NCI-H2107 treated with DMSO at 0.1 percent for 48 hours (cell line): ENCODE measurements at regions not wholly inside any gene's neighbourhood (a gene's known extent, or its start where the extent isn't known, plus 50 kb on each side); places are given as distances from the start of the nearest gene placed in this dataset.
"Not testable (repeated sequence)": the region's sequence is repeated elsewhere in the genome, so short reads cannot be mapped to it uniquely, and the experiment has no call there.

Experiments used
- DNase-seq: peaks from one replicate; lab custom pipeline; 2025; ENCODE audit not compliant: unreplicated experiment; lab: John Stamatoyannopoulos, UW

- DNase-seq: no peak
These were observed 828.1 kb downstream of the MCTP2 start for GRCh38 chr15:95059346-95059905.

GRCh38 chr15:95068701-95069521 is 837.5 kb downstream of the MCTP2 start:
- no peak for DNase-seq

- DNase-seq: no peak
These were observed 844.7 kb downstream of the MCTP2 start for GRCh38 chr15:95075792-95076677.

- no peak for DNase-seq
These were observed 845.3 kb downstream of the MCTP2 start for GRCh38 chr15:95076678-95076990.

- DNase-seq: no peak
These were observed 846.6 kb downstream of the MCTP2 start for GRCh38 chr15:95078003-95078402.

GRCh38 chr15:95080228-95080627 is 848.9 kb downstream of the MCTP2 start:
- not testable (repeated sequence) for DNase-seq

GRCh38 chr15:95085056-95085455 is 853.7 kb downstream of the MCTP2 start:
- no peak for DNase-seq

- no peak for DNase-seq
These were observed 855.3 kb downstream of the MCTP2 start for GRCh38 chr15:95086531-95087252.

- no peak for DNase-seq
These were observed 855.9 kb downstream of the MCTP2 start for GRCh38 chr15:95087253-95087609.

- DNase-seq: no peak
These were observed 860.1 kb downstream of the MCTP2 start for GRCh38 chr15:95091444-95091843.

GRCh38 chr15:95095250-95095649 is 863.9 kb downstream of the MCTP2 start:
- DNase-seq: no peak

- no peak for DNase-seq
These were observed 865.3 kb downstream of the MCTP2 start for GRCh38 chr15:95096651-95097050.

- DNase-seq: no peak
These were observed 866.0 kb downstream of the MCTP2 start for GRCh38 chr15:95097361-95097760.

GRCh38 chr15:95105229-95105628 is 873.9 kb downstream of the MCTP2 start:
- no peak for DNase-seq

GRCh38 chr15:95106801-95107200 is 875.4 kb downstream of the MCTP2 start:
- DNase-seq: no peak

- no peak for DNase-seq
These were observed 877.3 kb downstream of the MCTP2 start for GRCh38 chr15:95108673-95109072.

GRCh38 chr15:95111969-95112368 is 880.6 kb downstream of the MCTP2 start:
- DNase-seq: no peak

- no peak for DNase-seq
These were observed 881.7 kb downstream of the MCTP2 start for GRCh38 chr15:95113041-95113440.

GRCh38 chr15:95119041-95119610 is 887.8 kb downstream of the MCTP2 start:
- no peak for DNase-seq

GRCh38 chr15:95120595-95120994 is 889.2 kb downstream of the MCTP2 start:
- DNase-seq: no peak

GRCh38 chr15:95121191-95121590 is 889.8 kb downstream of the MCTP2 start:
- no peak for DNase-seq
